Omental fat pad (tissue), 3 donors: ENCODE measurements at regions not wholly inside any gene's neighbourhood (a gene's known extent, or its start where the extent isn't known, plus 50 kb on each side); places are given as distances from the start of the nearest gene placed in this dataset.
"Not testable (repeated sequence)": the region's sequence is repeated elsewhere in the genome, so short reads cannot be mapped to it uniquely, and the experiment has no call there.

ENCODE experiments used
- ATAC-seq: fragments of 150-250 bp; one replicate; pipeline ENCODE4 v1.9.1; 2016; ENCODE audit warnings: mild to moderate bottlenecking, moderate library complexity; ENCODE audit not compliant: low FRiP score
- DNase-seq: peaks from one replicate; pipeline ENCODE4 v3.0.0-alpha.2; 2019; ENCODE audit warnings: low spot score
- CTCF ChIP-seq, 3 donors: fragments of 450-650 bp; IDR thresholded peaks; one replicate each; pipeline ENCODE4 v1.5.1; 2016 to 2017; ENCODE audit warnings: antibody characterized with exemption in 3 of 3, mild to moderate bottlenecking in 3 of 3, moderate library complexity in 2 of 3

DNA sequence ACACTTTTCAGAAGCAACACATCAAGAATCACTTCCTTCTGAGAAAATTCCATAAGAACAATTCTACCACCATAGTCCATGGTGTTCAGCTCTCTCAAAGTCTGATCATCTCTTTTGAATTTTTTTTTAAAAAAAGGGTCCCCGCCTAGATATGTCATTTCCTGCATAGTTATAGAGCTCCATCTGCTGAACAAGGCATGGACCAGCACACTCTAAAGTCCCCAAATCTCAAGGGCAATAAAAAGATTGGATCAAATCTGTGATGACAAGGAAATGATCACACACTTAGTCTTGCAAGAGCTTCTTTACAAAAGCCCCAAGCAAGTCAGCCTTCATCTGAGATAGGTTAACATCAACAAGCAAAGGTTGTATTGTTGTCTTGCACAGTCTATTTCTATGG is 100.7 kb upstream of the STMND1 start:
- no peak for TF ChIP-seq CTCF (IDR thresholded peaks at IDR 0.05)
- DNase-seq = no peak
- ATAC-seq = no peak

DNA sequence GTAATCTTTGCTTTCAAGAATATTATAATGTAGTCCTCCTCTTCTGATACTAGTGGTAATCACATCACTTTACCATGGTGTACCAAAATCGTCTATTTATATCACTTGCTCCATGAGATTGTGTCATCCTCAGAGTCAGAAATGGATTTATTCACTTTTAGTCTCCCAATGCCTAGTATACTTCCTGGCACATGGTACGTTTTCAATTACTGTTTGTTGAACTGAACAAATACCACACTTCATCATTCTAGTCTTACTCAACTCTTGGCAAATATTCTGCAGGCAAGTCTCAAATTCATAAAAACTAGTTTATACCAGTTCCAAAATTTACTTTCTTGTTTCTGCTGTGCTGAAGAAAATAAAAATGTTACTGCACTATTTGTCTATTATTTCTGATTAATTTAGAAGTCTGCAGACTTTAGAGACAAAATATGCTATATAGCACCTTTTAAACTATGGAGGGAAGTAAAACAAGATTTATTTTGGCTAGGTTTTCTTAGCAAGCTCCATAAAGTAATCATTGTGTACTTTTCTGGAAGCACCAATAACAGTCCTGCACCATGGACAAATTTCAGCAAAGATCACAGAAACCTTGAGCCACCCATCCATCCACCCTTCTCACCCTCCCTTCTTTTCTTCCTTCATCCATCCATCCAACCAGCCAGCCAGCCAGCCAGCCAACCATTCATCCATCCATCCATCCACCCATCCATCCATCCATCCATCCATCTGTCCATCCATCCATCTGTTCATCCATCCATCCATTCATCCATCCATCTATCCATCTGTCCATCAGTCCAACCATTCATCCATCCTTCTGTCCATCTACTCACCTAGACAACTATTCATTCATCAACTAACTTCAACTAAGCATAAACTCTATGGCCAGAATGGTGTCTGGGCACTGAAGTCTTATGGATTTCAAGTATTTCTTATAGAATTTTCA is 102.1 kb upstream of the STMND1 start:
- ATAC-seq (peak; percentile 82), DNase-seq (no peak)

GRCh38 chr6:16998461-16998860 is 103.4 kb upstream of the STMND1 start:
- ATAC-seq = no peak
- no peak for DNase-seq
- TF ChIP-seq CTCF (IDR thresholded peaks at IDR 0.05) = no peak

More for the DNA sequence above, 102.1 kb upstream of the STMND1 start:
- no peak for TF ChIP-seq CTCF (IDR thresholded peaks at IDR 0.05)

- TF ChIP-seq CTCF (IDR thresholded peaks at IDR 0.05) = no peak
- no peak for ATAC-seq
Observed at GRCh38 chr6:16995511-16996250, 106.2 kb upstream of the STMND1 start.

GRCh38 chr6:16993396-16993795 is 108.5 kb upstream of the STMND1 start:
- TF ChIP-seq CTCF (IDR thresholded peaks at IDR 0.05) = no peak
- ATAC-seq (no peak), DNase-seq (no peak)

More at GRCh38 chr6:16995511-16996250, 106.2 kb upstream of the STMND1 start:
- no peak for DNase-seq

DNA sequence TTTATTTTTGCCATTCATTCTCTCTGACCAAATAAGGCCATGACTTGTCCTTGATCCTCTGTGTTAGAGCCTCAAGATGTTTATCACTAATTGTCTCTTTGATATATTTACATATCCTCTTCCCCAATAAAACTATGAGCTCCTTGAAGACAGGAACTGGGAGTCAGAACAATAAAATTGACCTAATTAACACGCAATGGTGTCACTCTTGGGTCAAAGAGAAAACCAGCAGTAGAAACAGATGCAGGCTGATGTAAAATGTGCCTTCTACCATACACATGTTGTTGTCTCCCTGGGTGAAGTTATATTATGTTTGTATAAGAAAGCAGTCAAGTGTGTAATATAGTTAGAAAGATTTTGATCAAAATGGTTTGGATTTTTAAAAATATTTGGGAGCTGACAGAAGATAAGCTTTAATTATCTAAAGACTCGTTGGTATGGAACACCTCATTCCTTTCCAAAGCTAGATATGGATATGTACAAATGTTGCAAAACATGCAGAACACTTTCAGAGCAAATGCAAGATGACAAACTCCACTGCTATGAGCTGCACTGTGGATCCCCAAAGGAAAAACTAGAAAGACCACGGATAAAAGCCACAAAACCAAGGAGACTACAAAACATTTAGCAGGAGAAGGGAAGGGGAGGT is 109.7 kb upstream of the STMND1 start:
- no peak for DNase-seq

GRCh38 chr6:16989976-16990375 is 111.9 kb upstream of the STMND1 start:
- ATAC-seq = not testable (repeated sequence)

More for the DNA sequence above, 109.7 kb upstream of the STMND1 start:
- no peak for ATAC-seq
- TF ChIP-seq CTCF (IDR thresholded peaks at IDR 0.05) = no peak

More at GRCh38 chr6:16989976-16990375, 111.9 kb upstream of the STMND1 start:
- not testable (repeated sequence) for DNase-seq
